ENCODE measurements at regions not wholly inside any gene's neighbourhood (a gene's known extent, or its start where the extent isn't known, plus 50 kb on each side); places are given as distances from the start of the nearest gene placed in this dataset.
"Not testable (repeated sequence)": the region's sequence is repeated elsewhere in the genome, so short reads cannot be mapped to it uniquely, and the experiment has no call there.

DNA sequence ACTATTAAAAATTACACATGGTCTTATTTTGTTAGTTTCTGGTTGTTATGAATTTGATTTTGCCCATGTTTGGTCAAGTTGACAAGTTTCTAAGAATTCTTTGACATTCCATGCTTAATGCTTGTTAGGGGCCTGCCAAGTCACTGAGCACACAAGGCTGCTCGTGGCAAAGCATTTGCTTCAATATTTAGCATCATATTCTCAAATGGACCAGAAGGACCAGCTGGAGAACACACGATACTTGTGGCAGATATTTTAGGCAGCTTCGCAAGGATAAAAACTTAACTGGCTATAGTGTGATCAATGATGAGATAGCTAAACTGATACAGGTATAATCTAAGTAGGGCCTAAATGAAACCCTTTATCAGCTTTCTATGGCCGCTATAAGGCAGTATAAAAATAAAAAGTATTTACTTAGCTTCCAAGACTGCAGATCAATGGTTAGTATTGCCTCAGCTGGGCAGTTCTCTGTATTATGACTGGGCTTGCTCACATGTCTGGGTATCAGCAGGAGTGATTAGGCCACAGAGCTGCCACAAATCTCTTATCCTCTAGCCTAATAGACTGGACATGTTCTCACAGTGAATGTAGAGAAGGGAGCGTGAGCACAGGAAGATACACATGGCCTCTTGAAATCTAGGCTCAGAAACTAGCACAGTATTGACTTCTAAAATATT, 155.9 kb upstream of the SPRY2 start:
- POLR2A ChIA-PET: no interaction called here

GRCh38 chr13:80490491-80490943, 149.6 kb upstream of the SPRY2 start:
- H3K4me3 ChIP-seq (ENCODE audit: low read depth, low read length, poor library complexity, severe bottlenecking); H3K4me1 ChIP-seq (ENCODE audit: insufficient read depth, low read length, poor library complexity, severe bottlenecking); H3K79me2 ChIP-seq (ENCODE audit: insufficient read depth, low read depth, low read length); H3K36me3 ChIP-seq (ENCODE audit: insufficient read depth, low read length); H3K4me2 ChIP-seq (ENCODE audit: low read length); H3K9me2 ChIP-seq (ENCODE audit: insufficient read depth, low read length); H3K27ac ChIP-seq (ENCODE audit: low read depth, low read length, poor library complexity, severe bottlenecking); H4K20me1 ChIP-seq (ENCODE audit: insufficient read depth, low read length); BruUV-seq (replicated peaks); CTCF ChIA-PET (ENCODE audit: unreplicated experiment); H2AFZ ChIP-seq (ENCODE audit: low read length); intact Hi-C loops (cut with micrococcal nuclease; ENCODE audit: unreplicated experiment); H3K9me3 ChIP-seq (ENCODE audit: low read length); DNase-seq (ENCODE audit: low spot score): not testable (repeated sequence)
- POLR2A ChIA-PET: interaction anchor here (0.8 kb wide), 1 partner anchor 28 kb away, joined by 3 read pairs; no protein-coding TSS in a partner anchor

More for the DNA sequence above, 155.9 kb upstream of the SPRY2 start:
- Histone ChIP-seq H3K36me3 (ENCODE audit: insufficient read depth, low read length) (no peaks in the 10 kb centered on the region), H3K9me3 (ENCODE audit: low read length) (no peaks in the 10 kb centered on the region), H3K4me3 (ENCODE audit: low read depth, low read length, poor library complexity, severe bottlenecking) (no peak overlapping the region), H3K27ac (ENCODE audit: low read depth, low read length, poor library complexity, severe bottlenecking) (no peak overlapping the region), H3K9me2 (ENCODE audit: insufficient read depth, low read length) (no peaks in the 10 kb centered on the region), H3K4me1 (ENCODE audit: insufficient read depth, low read length, poor library complexity, severe bottlenecking) (no peaks in the 10 kb centered on the region), H4K20me1 (ENCODE audit: insufficient read depth, low read length) (no peaks in the 10 kb centered on the region), H2AFZ (ENCODE audit: low read length) (no peak overlapping the region), H3K4me2 (ENCODE audit: low read length) (no peak overlapping the region), H3K79me2 (ENCODE audit: insufficient read depth, low read depth, low read length) (no peaks in the 10 kb centered on the region)
- CTCF ChIA-PET (ENCODE audit: unreplicated experiment): no interaction called here
- DNase-seq (ENCODE audit: low spot score): no peak
- TF ChIP-seq EZH2phosphoT487 (IDR thresholded peaks at IDR 0.05; ENCODE audit: borderline replicate concordance, low read depth, low read length): no peak
- TF ChIP-seq CTCF (conservative IDR thresholded peaks at IDR 0.05; ENCODE audit: low read length): no peak
- no TSS peak for BruUV-seq (replicated peaks)
- intact Hi-C loops (cut with micrococcal nuclease; ENCODE audit: unreplicated experiment): no loop called here

DNA sequence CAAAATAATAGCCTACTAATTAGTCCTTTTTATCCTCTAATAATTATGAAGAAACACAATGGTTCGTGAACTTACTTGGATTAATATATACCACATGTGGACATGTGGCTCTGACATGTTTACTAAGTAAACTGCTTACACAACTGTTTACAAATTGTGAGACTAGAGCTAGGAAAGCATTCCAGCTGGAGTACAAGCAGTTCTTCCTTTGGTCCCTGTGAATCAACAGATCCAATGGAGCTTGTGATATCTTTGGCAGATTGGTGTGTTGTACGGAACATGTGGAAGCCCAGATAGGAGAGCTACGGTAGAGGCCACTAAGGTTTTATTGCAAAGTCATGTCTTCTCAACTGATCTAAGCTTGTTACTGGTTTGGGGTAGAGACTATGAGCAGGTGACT, 145.5 kb upstream of the SPRY2 start:
- Histone ChIP-seq H3K36me3 (ENCODE audit: insufficient read depth, low read length) (no peaks in the 10 kb centered on the region), H3K9me3 (ENCODE audit: low read length) (no peaks in the 10 kb centered on the region), H3K27ac (ENCODE audit: low read depth, low read length, poor library complexity, severe bottlenecking) (no peak overlapping the region), H3K4me1 (ENCODE audit: insufficient read depth, low read length, poor library complexity, severe bottlenecking) (no peaks in the 10 kb centered on the region), H3K4me2 (ENCODE audit: low read length) (no peak overlapping the region), H3K9me2 (ENCODE audit: insufficient read depth, low read length) (no peaks in the 10 kb centered on the region), H3K79me2 (ENCODE audit: insufficient read depth, low read depth, low read length) (no peaks in the 10 kb centered on the region), H2AFZ (ENCODE audit: low read length) (no peak overlapping the region), H4K20me1 (ENCODE audit: insufficient read depth, low read length) (no peaks in the 10 kb centered on the region), H3K4me3 (ENCODE audit: low read depth, low read length, poor library complexity, severe bottlenecking) (no peak overlapping the region)
- BruUV-seq (replicated peaks): no TSS peak
- intact Hi-C loops (cut with micrococcal nuclease; ENCODE audit: unreplicated experiment): no loop called here
- POLR2A ChIA-PET: interaction anchor here (0.9 kb wide), 1 partner anchor 59 kb away, joined by 3 read pairs; no protein-coding TSS in a partner anchor
- DNase-seq (ENCODE audit: low spot score): no peak
- CTCF ChIA-PET (ENCODE audit: unreplicated experiment): no interaction called here
- TF ChIP-seq CTCF (conservative IDR thresholded peaks at IDR 0.05; ENCODE audit: low read length) (no peak), EZH2phosphoT487 (IDR thresholded peaks at IDR 0.05; ENCODE audit: borderline replicate concordance, low read depth, low read length) (no peak)
